ENCODE measurements at regions not wholly inside any gene's neighbourhood (a gene's known extent, or its start where the extent isn't known, plus 50 kb on each side); places are given as distances from the start of the nearest gene placed in this dataset.

DNA sequence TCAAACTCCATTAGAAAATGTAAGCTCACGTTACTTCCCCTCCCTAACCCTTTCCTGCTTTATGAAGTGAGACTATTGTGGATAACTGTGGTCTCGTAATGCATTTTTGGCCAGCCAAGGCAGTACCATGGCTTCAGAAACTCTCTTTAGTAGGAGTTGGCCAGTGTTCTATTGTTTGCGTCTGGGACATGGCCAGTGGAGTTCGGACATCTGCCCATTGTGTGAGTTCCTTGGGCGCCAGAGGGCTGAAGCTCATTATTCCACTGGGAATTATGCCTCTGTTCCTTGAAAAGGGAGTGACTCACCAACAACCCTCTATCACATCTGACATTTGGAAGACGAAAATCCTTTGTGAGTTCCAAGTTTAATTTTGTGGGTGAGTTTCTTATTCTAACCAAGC, 319.5 kb upstream of the SOX9 start:
- Histone ChIP-seq H2BK5ac (ENCODE audit: low read depth, low read length) (no peak overlapping the region), H3K79me2 (ENCODE audit: control insufficient read depth in 1 of 2, insufficient read depth in 2 of 2, low read length in 2 of 2) (no peaks in the 10 kb centered on the region), H3K4me1 (replicated peaks in 1 of 4; ENCODE audit: control insufficient read depth in 3 of 4, insufficient read depth in 4 of 4, low read length in 3 of 4) (no peaks in the 10 kb centered on the region), H3K4ac (replicated peaks; ENCODE audit: insufficient read length, low read depth, low read length) (no peak overlapping the region), H2AK5ac (ENCODE audit: low read depth, low read length) (no peak overlapping the region), H3K9ac (replicated peaks in 1 of 4; ENCODE audit: extremely low read depth in 1 of 4, low read depth in 3 of 4, low read length in 3 of 4) (no peak overlapping the region), H3K4me3 (ENCODE audit: extremely low read depth in 1 of 4, insufficient read depth in 2 of 4, low read depth in 3 of 4, low read length in 4 of 4) (no peak overlapping the region), H3K23me2 (ENCODE audit: low read depth, low read length) (no peaks in the 10 kb centered on the region), H2BK20ac (ENCODE audit: low read length) (no peak overlapping the region), H4K91ac (replicated peaks; ENCODE audit: insufficient read length, low read length) (no peak overlapping the region), H3K27ac (ENCODE audit: low read depth, low read length) (no peak overlapping the region), H3K14ac (ENCODE audit: insufficient read length) (no peak overlapping the region), H4K20me1 (replicated peaks in 1 of 2; ENCODE audit: control insufficient read depth in 1 of 2, insufficient read depth in 2 of 2, low read length in 2 of 2) (no peaks in the 10 kb centered on the region), H2AFZ (ENCODE audit: low read length) (no peak overlapping the region), H4K5ac (ENCODE audit: insufficient read length, low read depth, low read length) (no peak overlapping the region), H3K23ac (ENCODE audit: insufficient read length) (no peak overlapping the region), H3K4me2 (ENCODE audit: insufficient read depth in 1 of 2, low read depth in 2 of 2, low read length in 2 of 2) (no peak overlapping the region), H3K79me1 (ENCODE audit: low read depth, low read length) (no peaks in the 10 kb centered on the region), H3K18ac (ENCODE audit: extremely low read depth, low read length) (no peak overlapping the region), H4K8ac (ENCODE audit: extremely low read depth, insufficient read depth, low read length) (no peak overlapping the region), H3K27me3 (replicated peaks in 1 of 4; ENCODE audit: control insufficient read depth in 3 of 4, extremely low read depth in 1 of 4, insufficient read depth in 3 of 4, low read length in 3 of 4) (no peaks in the 10 kb centered on the region), H2BK15ac (ENCODE audit: low read length) (no peak overlapping the region), H3K36me3 (ENCODE audit: control insufficient read depth in 2 of 4, insufficient read depth in 4 of 4, low read length in 3 of 4) (no peaks in the 10 kb centered on the region), H3K9me3 (ENCODE audit: insufficient read depth in 2 of 2, low read depth in 1 of 2, low read length in 1 of 2) (no peaks in the 10 kb centered on the region), H3K56ac (replicated peaks; ENCODE audit: insufficient read length, low read depth, low read length) (no peak overlapping the region), H2BK12ac (ENCODE audit: low read depth, low read length) (no peak overlapping the region), H2BK120ac (replicated peaks; ENCODE audit: low read depth, low read length) (no peak overlapping the region)
- DNase-seq (ENCODE audit: low read depth in 1 of 2, low spot score in 2 of 2) (no peak), FAIRE-seq (no peak)
- WGBS, 2 experiments (ENCODE audit: extremely low coverage in 1 of 2, insufficient coverage in 1 of 2, insufficient read length in 1 of 2, insufficient replicate concordance in 2 of 2, low coverage in 1 of 2, low lambda C conversion rate in 2 of 2, missing lambda C conversion rate in 1 of 2): 91% methylated on average over 6 of the region's 6 CpGs; no CpG with 5 or more reads in 1 of the 2 experiments
- ChIA-PET POLR2A (ENCODE audit: partially characterized antibody) (no interaction called here), CTCF (ENCODE audit: partially characterized antibody) (interaction anchor here (0.7 to 1.5 kb wide), 2 partner anchors 30 to 71 kb away, joined by 3 to 5 read pairs; no protein-coding TSS in a partner anchor)
- TF ChIP-seq MAX (IDR thresholded peaks at IDR 0.05) (no peak), RAD21 (IDR thresholded peaks at IDR 0.05 in 1 of 2, conservative IDR thresholded peaks at IDR 0.05 in 1 of 2; ENCODE audit: low read depth in 2 of 2, low read length in 2 of 2) (no peak), HDAC2 (IDR thresholded peaks at IDR 0.05; ENCODE audit: borderline replicate concordance in 1 of 2, low read depth in 2 of 2, low read length in 2 of 2) (no peak), KDM5A (IDR thresholded peaks at IDR 0.05; ENCODE audit: low read length) (no peak), SP4 (IDR thresholded peaks at IDR 0.05; ENCODE audit: low read length) (no peak), CHD1 (IDR thresholded peaks at IDR 0.05; ENCODE audit: low read depth, low read length) (no peak), SUZ12 (IDR thresholded peaks at IDR 0.05; ENCODE audit: low read length) (no peak), BRCA1 (IDR thresholded peaks at IDR 0.05; ENCODE audit: low read depth, low read length) (no peak), CEBPB (IDR thresholded peaks at IDR 0.05; ENCODE audit: low read depth, low read length) (no peak), SIRT6 (IDR thresholded peaks at IDR 0.05; ENCODE audit: low read length) (no peak), TAF7 (optimal IDR thresholded peaks at IDR 0.05; ENCODE audit: borderline replicate concordance, low read depth, low read length) (no peak), SP1 (IDR thresholded peaks at IDR 0.05; ENCODE audit: low read depth, low read length) (no peak)
- TF ChIP-seq, protein P1, sequence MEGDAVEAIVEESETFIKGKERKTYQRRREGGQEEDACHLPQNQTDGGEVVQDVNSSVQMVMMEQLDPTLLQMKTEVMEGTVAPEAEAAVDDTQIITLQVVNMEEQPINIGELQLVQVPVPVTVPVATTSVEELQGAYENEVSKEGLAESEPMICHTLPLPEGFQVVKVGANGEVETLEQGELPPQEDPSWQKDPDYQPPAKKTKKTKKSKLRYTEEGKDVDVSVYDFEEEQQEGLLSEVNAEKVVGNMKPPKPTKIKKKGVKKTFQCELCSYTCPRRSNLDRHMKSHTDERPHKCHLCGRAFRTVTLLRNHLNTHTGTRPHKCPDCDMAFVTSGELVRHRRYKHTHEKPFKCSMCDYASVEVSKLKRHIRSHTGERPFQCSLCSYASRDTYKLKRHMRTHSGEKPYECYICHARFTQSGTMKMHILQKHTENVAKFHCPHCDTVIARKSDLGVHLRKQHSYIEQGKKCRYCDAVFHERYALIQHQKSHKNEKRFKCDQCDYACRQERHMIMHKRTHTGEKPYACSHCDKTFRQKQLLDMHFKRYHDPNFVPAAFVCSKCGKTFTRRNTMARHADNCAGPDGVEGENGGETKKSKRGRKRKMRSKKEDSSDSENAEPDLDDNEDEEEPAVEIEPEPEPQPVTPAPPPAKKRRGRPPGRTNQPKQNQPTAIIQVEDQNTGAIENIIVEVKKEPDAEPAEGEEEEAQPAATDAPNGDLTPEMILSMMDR (IDR thresholded peaks at IDR 0.05; ENCODE audit: control extremely low read depth in 1 of 3, insufficient read depth in 1 of 3, low read depth in 1 of 3, low read length in 3 of 3): no peak
